ENCODE measurements at regions not wholly inside any gene's neighbourhood (a gene's known extent, or its start where the extent isn't known, plus 50 kb on each side); places are given as distances from the start of the nearest gene placed in this dataset.
A peak's percentile ranks its signal among the peaks of the same experiment; 100 is the strongest.

- no peak for DNase-seq (ENCODE audit: low spot score)
Observed at GRCh38 chr5:68748101-68748500, 345.7 kb upstream of the SLC30A5 start.

- no peak for DNase-seq (ENCODE audit: low spot score)
Observed at GRCh38 chr5:68749077-68749476, 344.7 kb upstream of the SLC30A5 start.

GRCh38 chr5:68749631-68750030 is 344.2 kb upstream of the SLC30A5 start:
- no peak for DNase-seq (ENCODE audit: low spot score)

GRCh38 chr5:68751661-68752060 is 342.2 kb upstream of the SLC30A5 start:
- DNase-seq (ENCODE audit: low spot score), result no peak

- DNase-seq (ENCODE audit: low spot score), result no peak
Observed at GRCh38 chr5:68754536-68754935, 339.3 kb upstream of the SLC30A5 start.

- no peak for DNase-seq (ENCODE audit: low spot score)
Observed at GRCh38 chr5:68755293-68755692, 338.5 kb upstream of the SLC30A5 start.

- no peak for DNase-seq (ENCODE audit: low spot score)
Observed at GRCh38 chr5:68757006-68757405, 336.8 kb upstream of the SLC30A5 start.

GRCh38 chr5:68757626-68758212 is 336.1 kb upstream of the SLC30A5 start:
- DNase-seq (ENCODE audit: low spot score), result no peak

- DNase-seq (ENCODE audit: low spot score), result no peak
Observed at GRCh38 chr5:68759593-68759992, 334.2 kb upstream of the SLC30A5 start.

GRCh38 chr5:68762201-68762600 is 331.6 kb upstream of the SLC30A5 start:
- no peak for DNase-seq (ENCODE audit: low spot score)

- no peak for DNase-seq (ENCODE audit: low spot score)
Observed at GRCh38 chr5:68766952-68767464, 326.8 kb upstream of the SLC30A5 start.

- no peak for DNase-seq (ENCODE audit: low spot score)
Observed at GRCh38 chr5:68770551-68770950, 323.3 kb upstream of the SLC30A5 start.

GRCh38 chr5:68771221-68771620 is 322.6 kb upstream of the SLC30A5 start:
- DNase-seq (ENCODE audit: low spot score), result no peak

- no peak for DNase-seq (ENCODE audit: low spot score)
Observed at GRCh38 chr5:68771732-68772131, 322.1 kb upstream of the SLC30A5 start.

GRCh38 chr5:68776381-68776780 is 317.4 kb upstream of the SLC30A5 start:
- DNase-seq (ENCODE audit: low spot score), result no peak

- no peak for DNase-seq (ENCODE audit: low spot score)
Observed at GRCh38 chr5:68777135-68777534, 316.7 kb upstream of the SLC30A5 start.

GRCh38 chr5:68778484-68778883 is 315.3 kb upstream of the SLC30A5 start:
- DNase-seq (ENCODE audit: low spot score), result no peak

- no peak for DNase-seq (ENCODE audit: low spot score)
Observed at GRCh38 chr5:68780299-68780955, 313.4 kb upstream of the SLC30A5 start.

- DNase-seq (ENCODE audit: low spot score), result no peak
Observed at GRCh38 chr5:68793074-68793473, 300.7 kb upstream of the SLC30A5 start.

GRCh38 chr5:68793993-68794392 is 299.8 kb upstream of the SLC30A5 start:
- no peak for DNase-seq (ENCODE audit: low spot score)

- no peak for DNase-seq (ENCODE audit: low spot score)
Observed at GRCh38 chr5:68795190-68795589, 298.6 kb upstream of the SLC30A5 start.

- peak; percentile 2 for DNase-seq (ENCODE audit: low spot score)
Observed at GRCh38 chr5:68798877-68799843, 294.7 kb upstream of the SLC30A5 start.

- DNase-seq (ENCODE audit: low spot score), result no peak
Observed at GRCh38 chr5:68802430-68802829, 291.4 kb upstream of the SLC30A5 start.
